IMR-90 (cell line): ENCODE measurements at regions not wholly inside any gene's neighbourhood (a gene's known extent, or its start where the extent isn't known, plus 50 kb on each side); places are given as distances from the start of the nearest gene placed in this dataset.

Source experiments
- ATAC-seq: fragments of 200-7000 bp; cut with Tn5 transposase; 2 replicates; pipeline ENCODE4 v1.9.1; 2020; ENCODE audit warnings: low read depth, mild to moderate bottlenecking, moderate library complexity
- BruUV-seq: library from RNA; stranded (reverse); fragments of 400-500 nt; replicated peaks from 2 replicates; lab custom pipeline; 2021; lab: Mats Ljungman, UMichigan
- CTCF ChIA-PET: fragments of 300-600 bp; formaldehyde crosslinking; extraction: SDS; loops from one replicate; lab custom pipeline; 2021; ENCODE audit warnings: antibody characterized with exemption; lab: Yijun Ruan, JAX
- POLR2A ChIA-PET: fragments of 300-600 bp; sonication (Branson Sonifier 250); formaldehyde crosslinking; loops from one replicate; lab custom pipeline; 2022; ENCODE audit warnings: antibody characterized with exemption; ENCODE audit not compliant: unreplicated experiment; lab: Charles Lee
- DNase-seq: peaks from one replicate; pipeline ENCODE4 v3.0.0; 2013
- H2AFZ ChIP-seq: replicated peaks from 2 replicates; pipeline ENCODE3; 2013; ENCODE audit warnings: low read length, mild to moderate bottlenecking; ENCODE audit not compliant: poor library complexity
- H2AK5ac ChIP-seq: 2 replicates; pipeline ENCODE4 v1.6.1; 2013; ENCODE audit warnings: low read depth, low read length, inconsistent platforms
- H2AK9ac ChIP-seq: replicated peaks from 2 replicates; pipeline ENCODE3; 2013; ENCODE audit warnings: mild to moderate bottlenecking, low read depth, low read length, moderate library complexity; ENCODE audit not compliant: poor library complexity
- H2BK120ac ChIP-seq: 2 replicates; pipeline ENCODE4 v1.6.1; 2013; ENCODE audit warnings: low read depth, low read length, inconsistent platforms
- H2BK15ac ChIP-seq: 3 replicates; pipeline ENCODE4 v1.6.1; 2013; ENCODE audit warnings: low read depth, low read length, inconsistent platforms
- H2BK20ac ChIP-seq: 2 replicates; pipeline ENCODE4 v1.6.1; 2013; ENCODE audit warnings: low read depth, mild to moderate bottlenecking, inconsistent platforms, low read length, moderate library complexity
- H2BK5ac ChIP-seq: 2 replicates; pipeline ENCODE4 v1.6.1; 2013; ENCODE audit warnings: mild to moderate bottlenecking, low read depth, low read length, inconsistent platforms; ENCODE audit not compliant: poor library complexity, severe bottlenecking
- H3K14ac ChIP-seq: replicated peaks from 2 replicates; pipeline ENCODE4 v1.6.1; 2013; ENCODE audit warnings: low read depth, low read length, inconsistent platforms
- H3K18ac ChIP-seq: 2 replicates; pipeline ENCODE4 v1.6.1; 2013; ENCODE audit warnings: low read depth, low read length, control low read depth
- H3K23ac ChIP-seq: 2 replicates; pipeline ENCODE4 v1.6.1; 2013; ENCODE audit warnings: low read depth, low read length, inconsistent platforms
- H3K27ac ChIP-seq: 2 replicates; pipeline ENCODE4 v1.5.1; 2013; ENCODE audit warnings: mild to moderate bottlenecking, control low read depth, low read length; ENCODE audit not compliant: insufficient read depth
- H3K27me3 ChIP-seq: 2 replicates; pipeline ENCODE4 v1.6.1; 2013; ENCODE audit warnings: low read length; ENCODE audit not compliant: control insufficient read depth, insufficient read depth
- H3K36me3 ChIP-seq: 2 replicates; pipeline ENCODE4 v1.6.1; 2013; ENCODE audit warnings: low read length, mixed read lengths; ENCODE audit not compliant: control insufficient read depth, insufficient read depth
- H3K4ac ChIP-seq: 2 replicates; pipeline ENCODE4 v1.6.1; 2013; ENCODE audit warnings: low read depth, low read length, inconsistent platforms
- H3K4me1 ChIP-seq: 2 replicates; pipeline ENCODE4 v1.6.1; 2013; ENCODE audit warnings: low read length, mixed read lengths; ENCODE audit not compliant: control insufficient read depth, insufficient read depth
- H3K4me2 ChIP-seq: 2 replicates; pipeline ENCODE4 v1.6.1; 2013; ENCODE audit warnings: low read depth, mild to moderate bottlenecking, control low read depth, low read length, moderate library complexity
- H3K4me3 ChIP-seq: 2 replicates; pipeline ENCODE4 v1.5.1; 2013; ENCODE audit warnings: low read depth, mild to moderate bottlenecking, control low read depth, low read length, moderate library complexity; ENCODE audit not compliant: insufficient read depth
- H3K56ac ChIP-seq: 2 replicates; pipeline ENCODE4 v1.6.1; 2013; ENCODE audit warnings: low read length, inconsistent platforms; ENCODE audit not compliant: insufficient read depth; ENCODE audit errors: extremely low read depth
- H3K79me1 ChIP-seq, 2 experiments: 2 replicates each; pipeline ENCODE4 v1.6.1; 2013; ENCODE audit warnings: low read length in 2 of 2, inconsistent platforms in 1 of 2, low read depth in 1 of 2
- H3K9ac ChIP-seq: 2 replicates; pipeline ENCODE4 v1.6.1; 2013; ENCODE audit warnings: low read depth, low read length, control low read depth
- H3K9me1 ChIP-seq: 2 replicates; pipeline ENCODE4 v1.6.1; 2013; ENCODE audit warnings: low read length, inconsistent platforms; ENCODE audit not compliant: insufficient read depth
- H3K9me3 ChIP-seq: 2 replicates; pipeline ENCODE4 v1.6.1; 2013; ENCODE audit warnings: low read length; ENCODE audit not compliant: control insufficient read depth, insufficient read depth
- H4K20me1 ChIP-seq: 2 replicates; pipeline ENCODE4 v1.6.1; 2013; ENCODE audit warnings: low read length, inconsistent platforms; ENCODE audit not compliant: insufficient read depth
- H4K5ac ChIP-seq: 2 replicates; pipeline ENCODE4 v1.6.1; 2013; ENCODE audit warnings: mild to moderate bottlenecking, low read depth, low read length, control low read depth
- H4K8ac ChIP-seq, 2 experiments: 2 replicates each; pipeline ENCODE4 v1.6.1; 2013; ENCODE audit warnings: low read depth in 2 of 2, low read length in 2 of 2, control low read depth in 1 of 2, inconsistent platforms in 1 of 2
- H4K91ac ChIP-seq: 2 replicates; pipeline ENCODE4 v1.6.1; 2013; ENCODE audit warnings: low read depth, low read length, inconsistent platforms; ENCODE audit not compliant: insufficient read depth
- MAFK ChIP-seq: IDR thresholded peaks from 2 replicates; pipeline ENCODE4 v1.6.1; 2012; ENCODE audit warnings: low read depth, low read length, improper control_type of control experiment
- MAZ ChIP-seq: IDR thresholded peaks from 2 replicates; pipeline ENCODE4 v1.6.1; 2012; ENCODE audit warnings: low read depth, mild to moderate bottlenecking, low read length, improper control_type of control experiment, moderate library complexity, borderline replicate concordance
- WGBS, 2 experiments: methylation state at CpG; one replicate each; pipeline versions ENCODE4 v1.1.5 to v1.1.7; 2013; ENCODE audit warnings: missing lambda C conversion rate in 2 of 2; ENCODE audit not compliant: insufficient read length in 1 of 2; ENCODE audit errors: extremely low coverage in 2 of 2; 5-methylcytosine and 5-hydroxymethylcytosine counted together
- dilution Hi-C: fragments of 300-500 bp; cut with HindIII; formaldehyde crosslinking; loops from one replicate; pipeline ENCODE4 v1.14.3; 2018; ENCODE audit warnings: low sequenced_read_pairs; ENCODE audit not compliant: unreplicated experiment
- in situ Hi-C: fragments of 300-500 bp; cut with MboI; formaldehyde crosslinking; loops from 3 replicates; pipeline ENCODE4 v1.14.3; 2019; ENCODE audit warnings: low sequenced_read_pairs, inconsistent platforms, mixed read lengths
- intact Hi-C: fragments of 100-400 bp; cut with micrococcal nuclease; formaldehyde crosslinking; loops from 2 replicates; pipeline ENCODE4 v1.10.0; 2022

DNA sequence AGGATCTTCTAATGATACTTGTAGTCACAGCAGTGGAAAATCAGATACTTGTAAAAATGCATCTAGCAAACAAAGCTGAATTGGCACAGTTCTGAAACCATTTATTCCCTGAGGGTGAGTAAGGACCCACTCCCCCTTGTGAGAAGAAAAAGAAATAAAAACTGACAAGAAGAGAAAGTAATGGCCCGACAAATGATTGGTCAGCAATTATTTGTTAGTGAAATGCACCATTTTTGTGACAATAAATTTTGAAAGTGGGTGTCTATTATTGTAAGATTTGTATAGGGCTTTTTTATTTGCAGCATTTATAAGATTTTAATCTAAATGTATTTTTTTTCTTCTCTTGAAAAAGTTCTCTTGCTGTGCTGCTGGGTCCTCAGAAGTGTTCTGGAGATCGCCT, 600.8 kb downstream of the STK39 start:
- H3K4me2 ChIP-seq, result no peak overlapping the region
- dilution Hi-C loops (no loop called here), in situ Hi-C loops (no loop called here), intact Hi-C loops (no loop called here)
- CTCF ChIA-PET, result interaction anchor here (0.6 kb wide), 1 partner anchor 9 kb away, joined by 6 read pairs; no protein-coding TSS in a partner anchor
- TF ChIP-seq MAZ (no peak), MAFK (peak; percentile 75)
- no peaks in the 10 kb centered on the region for H3K79me1 ChIP-seq
- H3K4me3 ChIP-seq, result no peak overlapping the region
- H2BK5ac ChIP-seq, result no peak overlapping the region
- no peak overlapping the region for H4K8ac ChIP-seq
- no CpG with 5 or more reads among the region's 2 CpGs for WGBS, 2 experiments
- ATAC-seq, result no peak
- H3K18ac ChIP-seq, result no peak overlapping the region
- no peak overlapping the region for H2AK5ac ChIP-seq
- H4K91ac ChIP-seq, result no peak overlapping the region
- no peak overlapping the region for H2AFZ ChIP-seq
- H3K14ac ChIP-seq, result no peak overlapping the region
- H3K4me1 ChIP-seq, result no peaks in the 10 kb centered on the region
- no peak overlapping the region for H3K4ac ChIP-seq
- H4K5ac ChIP-seq, result no peak overlapping the region
- no peak overlapping the region for H3K9ac ChIP-seq
- no peak overlapping the region for H3K27ac ChIP-seq
- H3K56ac ChIP-seq, result no peak overlapping the region
- H3K27me3 ChIP-seq, result no peaks in the 10 kb centered on the region
- H2BK20ac ChIP-seq, result no peak overlapping the region
- no TSS peak for BruUV-seq
- DNase-seq, result no peak
- POLR2A ChIA-PET, result no interaction called here
- no peak overlapping the region for H2BK15ac ChIP-seq
- H2BK120ac ChIP-seq, result no peak overlapping the region
- H3K9me3 ChIP-seq, result no peaks in the 10 kb centered on the region; the same call in 1 of the 2 replicates
- no peak overlapping the region for H3K23ac ChIP-seq
- no peaks in the 10 kb centered on the region for H3K9me1 ChIP-seq
- no peaks in the 10 kb centered on the region for H3K36me3 ChIP-seq
- no peaks in the 10 kb centered on the region for H4K20me1 ChIP-seq
- no peak overlapping the region for H2AK9ac ChIP-seq
